Skeletal muscle tissue (tissue), 3 donors: ENCODE measurements at regions not wholly inside any gene's neighbourhood (a gene's known extent, or its start where the extent isn't known, plus 50 kb on each side); places are given as distances from the start of the nearest gene placed in this dataset.

Source experiments
- H3K27ac ChIP-seq: one replicate; pipeline ENCODE4 v1.7.0; 2013; ENCODE audit warnings: mild to moderate bottlenecking, low read depth, low read length, inconsistent platforms
- H3K27me3 ChIP-seq, 3 donors: one replicate each; pipeline ENCODE4 v1.7.0; 2013; ENCODE audit warnings: low read length in 3 of 3; ENCODE audit not compliant: control insufficient read depth in 3 of 3, insufficient read depth in 3 of 3
- H3K36me3 ChIP-seq, 3 donors: one replicate each; pipeline ENCODE4 v1.7.0; 2013; ENCODE audit warnings: low read length in 3 of 3; ENCODE audit not compliant: control insufficient read depth in 3 of 3, insufficient read depth in 3 of 3
- H3K4me1 ChIP-seq, 3 donors: one replicate each; pipeline ENCODE4 v1.7.0; 2013; ENCODE audit warnings: low read length in 3 of 3, mild to moderate bottlenecking in 3 of 3; ENCODE audit not compliant: control insufficient read depth in 3 of 3, insufficient read depth in 3 of 3
- H3K4me3 ChIP-seq, 3 donors: one replicate each; pipeline ENCODE4 v1.7.0; 2013; ENCODE audit warnings: low read length in 3 of 3
- H3K9ac ChIP-seq, 3 donors: one replicate each; pipeline ENCODE4 v1.7.0; 2013; ENCODE audit warnings: low read length in 3 of 3, mild to moderate bottlenecking in 3 of 3, moderate library complexity in 2 of 3, low read depth in 1 of 3
- H3K9me3 ChIP-seq, 3 donors: one replicate each; pipeline ENCODE4 v1.7.0; 2013; ENCODE audit warnings: low read length in 3 of 3; ENCODE audit not compliant: control insufficient read depth in 3 of 3
- donor health status: Osteomylitis.

DNA sequence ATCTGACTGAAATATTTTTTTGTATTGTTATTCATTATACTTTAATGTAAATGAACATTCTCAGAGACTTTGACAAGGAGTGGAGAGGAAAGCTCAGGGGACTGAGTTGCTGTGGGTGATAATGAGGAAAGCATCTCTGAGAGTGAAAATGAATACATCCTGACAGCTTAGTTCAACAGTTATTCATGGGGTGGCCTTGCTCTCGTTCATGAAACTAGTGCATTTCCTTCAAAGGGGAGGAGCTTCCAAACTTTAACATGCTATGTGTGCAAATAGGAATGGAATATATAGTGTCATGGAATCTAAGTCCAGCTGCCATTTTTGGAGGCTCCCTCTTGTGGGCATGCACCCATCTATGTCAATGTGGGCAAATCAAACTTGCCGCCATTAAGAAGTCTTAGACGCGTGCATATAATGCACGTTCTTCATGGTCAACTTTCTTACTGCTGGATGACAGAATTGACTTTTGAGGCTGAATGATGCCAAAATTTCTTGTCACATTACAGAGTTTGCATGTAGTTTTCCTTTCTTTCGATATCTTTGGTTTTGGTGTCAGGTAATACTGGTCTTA is 124.3 kb upstream of the TMEM170B start:
- H3K9me3 ChIP-seq, result peaks cover 0 to 4% (median 0%) of the 10 kb centered on the region in 3 donors
- H3K36me3 ChIP-seq, result no peaks in the 10 kb centered on the region
- H3K27ac ChIP-seq, result no peak overlapping the region
- H3K4me3 ChIP-seq, result no peak overlapping the region
- H3K4me1 ChIP-seq, result peaks cover 2 to 4% (median 2%) of the 10 kb centered on the region in 3 donors
- no peak overlapping the region for H3K9ac ChIP-seq
- no peaks in the 10 kb centered on the region for H3K27me3 ChIP-seq

- H3K9me3 ChIP-seq, result peaks cover 0 to 4% (median 0%) of the 10 kb centered on the region in 3 donors
- H3K27ac ChIP-seq, result no peak overlapping the region
- no peaks in the 10 kb centered on the region for H3K36me3 ChIP-seq
- no peak overlapping the region for H3K9ac ChIP-seq
- H3K27me3 ChIP-seq, result no peaks in the 10 kb centered on the region
- H3K4me1 ChIP-seq, result peaks cover 2 to 4% (median 2%) of the 10 kb centered on the region in 3 donors
- H3K4me3 ChIP-seq, result no peak overlapping the region
These were observed 124.9 kb upstream of the TMEM170B start for GRCh38 chr6:11412616-11413015.

DNA sequence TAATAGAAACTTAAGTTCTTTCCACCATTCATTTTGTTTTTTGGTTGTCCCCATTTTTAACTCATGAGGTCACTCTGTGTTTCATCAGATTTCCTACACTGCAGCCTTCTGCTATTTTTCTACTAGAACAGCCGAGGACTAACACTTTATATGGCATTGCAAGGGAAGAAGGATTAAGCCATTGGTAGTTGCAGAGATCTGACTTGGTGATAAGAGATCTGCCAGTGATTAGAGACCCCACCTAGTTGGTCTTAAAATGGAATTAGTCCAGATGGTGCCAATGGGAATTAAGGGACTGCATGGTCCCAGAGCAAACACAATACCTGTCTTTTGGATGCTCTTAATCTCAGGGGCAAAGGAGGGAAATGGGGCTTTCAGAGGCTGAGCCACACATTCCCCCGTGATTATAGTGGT is 125.5 kb upstream of the TMEM170B start:
- H3K27me3 ChIP-seq, result no peaks in the 10 kb centered on the region
- H3K4me3 ChIP-seq, result no peak overlapping the region
- H3K36me3 ChIP-seq, result no peaks in the 10 kb centered on the region
- H3K4me1 ChIP-seq, result peaks cover 2 to 4% (median 2%) of the 10 kb centered on the region in 3 donors
- no peak overlapping the region for H3K27ac ChIP-seq
- H3K9me3 ChIP-seq, result peaks cover 0 to 4% (median 0%) of the 10 kb centered on the region in 3 donors
- no peak overlapping the region for H3K9ac ChIP-seq

DNA sequence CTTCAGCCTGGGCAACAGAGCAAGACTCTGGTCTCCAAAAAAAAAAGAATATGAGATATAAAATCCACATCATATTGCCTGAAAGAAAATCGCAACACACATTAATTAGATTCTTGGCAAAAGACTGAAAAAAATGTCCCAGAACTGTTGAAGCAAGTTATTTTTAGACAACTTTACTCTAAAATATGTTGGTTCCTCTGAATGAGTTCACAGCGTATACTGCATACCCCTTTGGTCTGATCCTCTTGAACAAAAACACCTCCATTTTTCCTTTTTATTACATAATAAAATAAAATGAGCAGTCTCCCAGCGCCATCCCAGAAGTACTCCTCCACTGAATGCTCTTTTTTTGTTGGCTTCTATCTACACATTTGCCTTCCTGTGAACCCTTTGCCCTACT is 126.0 kb upstream of the TMEM170B start:
- Histone ChIP-seq H3K9ac (no peak overlapping the region), H3K4me3 (no peak overlapping the region), H3K9me3 (peaks cover 0 to 4% (median 0%) of the 10 kb centered on the region in 3 donors), H3K27me3 (no peaks in the 10 kb centered on the region), H3K27ac (no peak overlapping the region), H3K36me3 (no peaks in the 10 kb centered on the region), H3K4me1 (peaks cover 2 to 4% (median 2%) of the 10 kb centered on the region in 3 donors)

DNA sequence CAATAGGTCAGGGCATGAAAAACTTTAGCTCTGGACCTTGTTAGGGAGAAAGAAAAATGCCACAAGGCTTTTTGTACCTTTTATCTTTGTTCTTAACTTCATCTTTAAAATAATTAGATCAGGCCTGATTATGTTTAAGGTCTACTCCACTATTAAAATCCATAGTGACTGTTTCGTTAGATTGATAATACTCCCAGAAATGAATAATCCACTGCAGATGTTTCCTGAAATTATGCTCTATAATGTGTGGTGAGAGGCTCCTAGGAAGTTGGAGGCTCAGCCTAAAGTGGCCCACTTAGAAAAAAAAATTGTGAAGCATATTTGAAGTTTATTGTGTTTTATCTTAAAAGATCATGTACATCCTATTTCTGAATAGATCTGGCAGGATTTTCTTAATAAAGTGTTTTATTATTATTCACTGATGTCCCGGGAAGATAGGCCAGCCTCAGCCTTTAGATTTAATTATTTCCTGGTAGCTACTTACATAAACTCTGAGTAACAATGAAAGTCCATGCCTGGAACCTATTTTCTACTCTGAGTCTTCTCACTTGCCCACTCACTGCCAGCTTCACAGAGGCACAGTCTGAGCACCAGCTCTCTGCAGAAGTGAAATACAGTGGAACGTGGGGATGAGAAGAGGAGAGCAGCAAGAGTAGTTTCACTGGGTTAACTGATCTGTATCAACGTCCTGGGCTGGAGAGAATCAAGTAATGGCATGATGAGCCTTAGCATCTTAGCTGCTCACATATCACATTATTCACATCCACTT is 126.8 kb upstream of the TMEM170B start:
- Histone ChIP-seq H3K4me1 (peaks cover 2 to 4% (median 2%) of the 10 kb centered on the region in 3 donors), H3K9me3 (no peaks in the 10 kb centered on the region), H3K36me3 (no peaks in the 10 kb centered on the region), H3K27ac (no peak overlapping the region), H3K9ac (no peak overlapping the region), H3K27me3 (no peaks in the 10 kb centered on the region), H3K4me3 (no peak overlapping the region)

GRCh38 chr6:11409371-11409770 is 128.2 kb upstream of the TMEM170B start:
- Histone ChIP-seq H3K27me3 (no peaks in the 10 kb centered on the region), H3K9ac (no peak overlapping the region), H3K9me3 (no peaks in the 10 kb centered on the region), H3K36me3 (no peaks in the 10 kb centered on the region), H3K27ac (no peak overlapping the region), H3K4me1 (peaks cover 2 to 4% (median 2%) of the 10 kb centered on the region in 3 donors), H3K4me3 (no peak overlapping the region)

- no peak overlapping the region for H3K27ac ChIP-seq
- H3K27me3 ChIP-seq, result no peaks in the 10 kb centered on the region
- H3K9ac ChIP-seq, result no peak overlapping the region
- H3K9me3 ChIP-seq, result no peaks in the 10 kb centered on the region
- no peak overlapping the region for H3K4me3 ChIP-seq
- no peaks in the 10 kb centered on the region for H3K36me3 ChIP-seq
- H3K4me1 ChIP-seq, result peaks cover 2 to 4% (median 2%) of the 10 kb centered on the region in 3 donors
These were observed 130.1 kb upstream of the TMEM170B start for GRCh38 chr6:11407414-11407813.

DNA sequence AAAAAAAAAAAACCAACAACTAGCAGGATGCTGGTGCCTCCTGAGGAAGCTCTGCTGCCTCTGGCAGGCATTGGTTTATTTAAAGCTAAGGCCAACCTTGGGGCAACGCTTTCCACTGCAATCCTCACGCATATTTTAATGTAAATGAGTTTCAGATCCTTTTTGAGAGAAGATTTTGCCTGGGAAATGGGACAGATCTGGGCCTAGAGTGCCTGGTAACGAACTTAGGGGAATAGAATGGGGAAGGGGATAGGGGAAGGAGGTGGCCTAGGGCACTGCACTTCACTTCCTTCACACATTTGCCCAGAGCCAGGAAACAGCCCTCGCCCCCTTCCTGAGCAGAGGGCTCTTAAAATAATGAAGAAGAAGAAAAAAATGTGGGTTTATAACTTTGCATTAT is 132.7 kb upstream of the TMEM170B start:
- Histone ChIP-seq H3K9ac (no peak overlapping the region), H3K9me3 (no peaks in the 10 kb centered on the region), H3K4me1 (no peaks in the 10 kb centered on the region), H3K27ac (no peak overlapping the region), H3K27me3 (no peaks in the 10 kb centered on the region), H3K36me3 (no peaks in the 10 kb centered on the region), H3K4me3 (no peak overlapping the region)

GRCh38 chr6:11404081-11404480 is 133.5 kb upstream of the TMEM170B start:
- Histone ChIP-seq H3K9me3 (no peaks in the 10 kb centered on the region), H3K9ac (no peak overlapping the region), H3K36me3 (no peaks in the 10 kb centered on the region), H3K27me3 (no peaks in the 10 kb centered on the region), H3K4me1 (no peaks in the 10 kb centered on the region), H3K4me3 (no peak overlapping the region), H3K27ac (no peak overlapping the region)

DNA sequence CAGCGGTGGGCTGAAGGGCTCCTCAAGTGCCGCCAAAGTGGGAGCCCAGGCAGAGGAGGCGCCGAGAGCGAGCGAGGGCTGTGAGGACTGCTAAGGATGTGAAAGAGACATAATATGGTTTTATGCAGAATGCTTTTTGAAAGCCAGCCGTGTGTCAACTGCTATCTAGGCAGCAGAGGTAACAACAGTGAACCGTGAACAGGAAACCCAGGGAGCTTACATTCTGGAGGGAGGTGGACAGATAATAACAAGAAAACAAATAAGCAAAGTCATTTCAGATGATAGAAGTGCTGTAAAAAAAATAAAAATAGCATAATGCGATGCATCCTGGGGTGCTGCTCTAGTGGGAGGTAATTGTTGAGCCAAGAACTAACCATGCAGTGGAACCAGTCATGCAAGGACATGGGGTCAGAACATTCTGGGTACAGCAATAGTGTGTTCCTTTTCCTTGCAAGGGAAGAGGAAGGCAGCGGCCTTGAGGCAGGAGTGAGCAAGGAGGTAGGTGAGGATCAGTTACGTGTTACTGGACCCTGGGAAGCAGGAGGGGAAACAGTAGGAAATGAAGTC is 134.4 kb upstream of the TMEM170B start:
- Histone ChIP-seq H3K4me3 (no peak overlapping the region), H3K27me3 (no peaks in the 10 kb centered on the region), H3K36me3 (no peaks in the 10 kb centered on the region), H3K9ac (no peak overlapping the region), H3K27ac (no peak overlapping the region), H3K9me3 (no peaks in the 10 kb centered on the region), H3K4me1 (no peaks in the 10 kb centered on the region)
